NCI-H1417 (cell line): ENCODE measurements at regions not wholly inside any gene's neighbourhood (a gene's known extent, or its start where the extent isn't known, plus 50 kb on each side); places are given as distances from the start of the nearest gene placed in this dataset.
A peak's percentile ranks its signal among the peaks of the same experiment; 100 is the strongest.
"Not testable (repeated sequence)": the region's sequence is repeated elsewhere in the genome, so short reads cannot be mapped to it uniquely, and the experiment has no call there.

Source experiments
- DNase-seq, 3 experiments: peaks; one replicate each; lab custom pipeline; 2025; lab: John Stamatoyannopoulos, UW

- no peak for DNase-seq
These were observed 123.4 kb upstream of the SYT13 start for GRCh38 chr11:45409587-45409986.

- no peak for DNase-seq
These were observed 121.1 kb upstream of the SYT13 start for GRCh38 chr11:45407226-45407625.

- DNase-seq: peak in 1 of 3 experiments; percentile 23
These were observed 120.0 kb upstream of the SYT13 start for GRCh38 chr11:45405916-45406670.

- not testable (repeated sequence) for DNase-seq
These were observed 117.4 kb upstream of the SYT13 start for GRCh38 chr11:45403521-45403920.

GRCh38 chr11:45402049-45402630 is 116.0 kb upstream of the SYT13 start:
- no peak for DNase-seq

- no peak for DNase-seq
These were observed 114.5 kb upstream of the SYT13 start for GRCh38 chr11:45400591-45400990.

GRCh38 chr11:45399166-45399565 is 113.0 kb upstream of the SYT13 start:
- DNase-seq: peak in 1 of 3 experiments; percentile 31

GRCh38 chr11:45398325-45398724 is 112.2 kb upstream of the SYT13 start:
- DNase-seq: no peak

GRCh38 chr11:45396394-45396793 is 110.3 kb upstream of the SYT13 start:
- DNase-seq: no peak

GRCh38 chr11:45395947-45396346 is 109.8 kb upstream of the SYT13 start:
- no peak for DNase-seq

GRCh38 chr11:45395421-45395820 is 109.3 kb upstream of the SYT13 start:
- no peak for DNase-seq

GRCh38 chr11:45394294-45395085 is 108.3 kb upstream of the SYT13 start:
- DNase-seq: no peak

GRCh38 chr11:45393826-45394225 is 107.7 kb upstream of the SYT13 start:
- DNase-seq: no peak

GRCh38 chr11:45393334-45393733 is 107.2 kb upstream of the SYT13 start:
- DNase-seq: no peak

- DNase-seq: peak in 1 of 3 experiments; percentile 51
These were observed 106.5 kb upstream of the SYT13 start for GRCh38 chr11:45392591-45393091.

GRCh38 chr11:45392154-45392553 is 106.0 kb upstream of the SYT13 start:
- no peak for DNase-seq

- DNase-seq: peak in 2 of 3 experiments; percentile 18 to 28
These were observed 105.2 kb upstream of the SYT13 start for GRCh38 chr11:45391168-45391850.

- DNase-seq: peak in 2 of 3 experiments; percentile 78 to 90
These were observed 104.3 kb upstream of the SYT13 start for GRCh38 chr11:45390407-45390806.

GRCh38 chr11:45388472-45388871 is 102.3 kb upstream of the SYT13 start:
- no peak for DNase-seq

- not testable (repeated sequence) for DNase-seq
These were observed 101.7 kb upstream of the SYT13 start for GRCh38 chr11:45387885-45388284.

- DNase-seq: peak in 1 of 3 experiments; percentile 33
These were observed 100.8 kb upstream of the SYT13 start for GRCh38 chr11:45386972-45387371.

- DNase-seq: no peak
These were observed 99.7 kb upstream of the SYT13 start for GRCh38 chr11:45385844-45386243.
